ENCODE measurements at regions not wholly inside any gene's neighbourhood (a gene's known extent, or its start where the extent isn't known, plus 50 kb on each side); places are given as distances from the start of the nearest gene placed in this dataset.
A peak's percentile ranks its signal among the peaks of the same experiment; 100 is the strongest.
"Not testable (repeated sequence)": the region's sequence is repeated elsewhere in the genome, so short reads cannot be mapped to it uniquely, and the experiment has no call there.

GRCh38 chr16:80258407-80258806 lies 282.4 kb upstream of the DYNLRB2 start:
- no peak for DNase-seq (ENCODE audit: low spot score)

DNA sequence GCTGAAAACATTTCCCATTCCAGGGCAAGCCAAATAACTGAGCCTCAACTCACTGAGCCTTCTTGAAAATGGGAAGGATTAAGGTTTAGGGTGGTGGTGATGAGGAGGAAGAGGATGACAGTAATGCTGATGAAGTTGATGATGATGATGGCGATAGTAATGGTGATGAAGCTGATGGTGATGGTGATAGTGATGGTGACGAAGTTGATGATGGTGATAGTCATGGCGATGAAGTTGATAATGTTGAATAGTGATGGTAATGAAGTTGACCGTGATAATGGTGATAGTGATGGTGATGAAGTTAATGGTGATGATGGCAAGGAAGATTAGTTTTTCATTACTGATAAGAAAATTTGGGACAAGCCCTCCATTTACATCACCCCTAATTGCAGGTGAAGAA lies 285.8 kb upstream of the DYNLRB2 start:
- no peak for DNase-seq (ENCODE audit: low spot score)

DNA sequence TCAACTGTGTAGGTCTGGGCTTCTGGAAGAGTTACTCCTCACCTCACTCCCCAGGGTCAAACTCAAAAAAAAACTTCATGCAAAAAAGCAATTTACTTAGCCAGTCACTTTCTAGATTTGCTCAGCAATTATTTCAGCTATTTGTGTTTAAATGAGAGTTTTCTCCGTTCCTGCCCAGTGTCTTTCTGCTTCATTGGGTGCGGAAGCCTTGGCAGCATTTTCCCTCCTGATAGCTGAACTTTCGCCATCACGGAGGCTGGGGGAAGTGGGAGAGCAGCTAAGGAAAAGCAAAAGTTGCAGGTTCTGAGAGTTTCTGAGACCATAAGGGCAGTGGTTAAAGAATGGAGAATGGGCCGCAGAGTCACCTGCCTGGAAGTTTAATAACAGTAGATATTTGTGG lies 287.1 kb upstream of the DYNLRB2 start:
- peak; percentile 19 for DNase-seq (ENCODE audit: low spot score)

GRCh38 chr16:80250381-80250780 lies 290.4 kb upstream of the DYNLRB2 start:
- no peak for DNase-seq (ENCODE audit: low spot score)

DNA sequence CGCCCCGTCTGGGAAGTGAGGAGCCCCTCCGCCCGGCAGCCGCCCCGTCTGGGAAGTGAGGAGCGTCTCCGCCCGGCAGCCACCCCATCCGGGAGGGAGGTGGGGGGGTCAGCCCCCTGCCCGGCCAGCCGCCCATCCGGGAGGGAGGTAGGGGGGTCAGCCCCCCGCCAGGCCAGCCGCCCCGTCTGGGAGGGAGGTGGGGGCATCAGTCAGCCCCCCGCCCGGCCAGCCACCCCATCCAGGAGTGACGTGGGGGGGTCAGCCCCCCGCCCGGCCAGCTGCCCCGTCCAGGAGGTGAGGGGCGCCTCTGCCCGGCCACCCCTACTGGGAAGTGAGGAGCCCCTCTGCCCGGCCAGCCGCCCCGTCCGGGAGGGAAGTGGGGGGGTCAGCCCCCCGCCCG lies 297.5 kb upstream of the DYNLRB2 start:
- not testable (repeated sequence) for DNase-seq (ENCODE audit: low spot score)

GRCh38 chr16:80242279-80242678 lies 298.5 kb upstream of the DYNLRB2 start:
- not testable (repeated sequence) for DNase-seq (ENCODE audit: low spot score)

GRCh38 chr16:80233097-80233835 lies 307.5 kb upstream of the DYNLRB2 start:
- no peak for DNase-seq (ENCODE audit: low spot score)

- no peak for DNase-seq (ENCODE audit: low spot score)
These were observed 308.9 kb upstream of the DYNLRB2 start for GRCh38 chr16:80231888-80232287.

DNA sequence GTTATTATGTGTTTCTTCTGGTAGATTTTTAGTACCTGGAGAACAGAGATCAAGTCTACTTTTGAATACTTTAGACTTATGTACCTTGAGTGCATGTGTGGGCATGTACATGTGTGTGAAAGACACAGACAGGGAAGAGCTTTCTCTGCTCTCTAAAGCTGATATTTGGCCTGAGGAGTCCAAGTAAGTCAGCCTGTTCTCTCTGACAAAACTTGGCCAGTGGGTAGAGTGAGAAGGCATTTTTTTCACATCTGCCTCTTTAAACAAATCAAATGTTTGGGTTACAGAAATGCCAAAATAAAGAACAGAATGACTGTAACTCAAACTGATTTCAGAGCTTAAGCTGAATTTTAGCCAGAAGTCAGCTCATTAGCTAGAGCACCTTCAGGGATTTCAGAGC lies 309.7 kb upstream of the DYNLRB2 start:
- DNase-seq (ENCODE audit: low spot score): no peak

GRCh38 chr16:80230328-80231120 lies 310.3 kb upstream of the DYNLRB2 start:
- no peak for DNase-seq (ENCODE audit: low spot score)

DNA sequence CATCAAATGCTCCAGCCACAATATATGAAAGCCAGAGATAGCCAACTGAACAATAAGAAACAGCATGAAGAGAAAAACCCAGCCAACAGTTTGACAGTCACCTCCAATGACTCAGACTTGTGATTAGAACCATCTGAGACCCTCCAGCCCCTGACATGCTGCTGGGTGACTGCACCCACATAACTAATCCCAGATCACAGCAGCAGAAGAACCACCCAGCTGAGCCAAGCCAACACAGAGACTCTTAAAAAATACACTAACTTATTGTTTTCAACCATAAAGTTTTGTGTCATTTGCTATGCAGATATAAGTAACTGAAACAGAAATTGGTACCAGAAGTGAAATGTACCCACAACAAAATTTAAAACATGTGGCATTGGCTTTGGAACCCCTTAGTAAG lies 314.3 kb upstream of the DYNLRB2 start:
- no peak for DNase-seq (ENCODE audit: low spot score)

DNA sequence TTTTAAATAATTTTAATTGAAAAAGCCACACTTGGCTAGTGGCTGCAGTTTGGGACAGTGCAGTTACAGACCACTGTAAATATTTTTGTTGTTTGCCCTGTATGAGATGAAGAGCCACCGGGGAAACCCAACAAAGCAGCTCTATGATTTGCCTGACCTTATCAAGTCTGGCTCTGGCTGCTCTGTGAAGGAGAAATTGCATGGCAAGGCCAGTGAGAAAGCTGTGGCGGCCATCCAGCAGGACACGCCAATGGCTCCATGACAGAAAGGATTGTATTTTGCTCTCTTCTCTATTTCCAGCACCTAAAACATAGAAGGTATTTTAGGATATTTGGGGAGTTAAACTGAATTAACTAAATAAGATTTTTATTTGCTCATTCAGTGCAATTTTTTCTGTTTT lies 330.0 kb upstream of the DYNLRB2 start:
- DNase-seq (ENCODE audit: low spot score): no peak

GRCh38 chr16:80208743-80209142 lies 332.1 kb upstream of the DYNLRB2 start:
- DNase-seq (ENCODE audit: low spot score): no peak

- no peak for DNase-seq (ENCODE audit: low spot score)
These were observed 332.8 kb upstream of the DYNLRB2 start for GRCh38 chr16:80208015-80208414.

- DNase-seq (ENCODE audit: low spot score): no peak
These were observed 337.0 kb upstream of the DYNLRB2 start for GRCh38 chr16:80203821-80204220.

GRCh38 chr16:80202831-80203413 lies 337.9 kb upstream of the DYNLRB2 start:
- DNase-seq (ENCODE audit: low spot score): no peak

- DNase-seq (ENCODE audit: low spot score): no peak
These were observed 340.7 kb upstream of the DYNLRB2 start for GRCh38 chr16:80200079-80200478.

DNA sequence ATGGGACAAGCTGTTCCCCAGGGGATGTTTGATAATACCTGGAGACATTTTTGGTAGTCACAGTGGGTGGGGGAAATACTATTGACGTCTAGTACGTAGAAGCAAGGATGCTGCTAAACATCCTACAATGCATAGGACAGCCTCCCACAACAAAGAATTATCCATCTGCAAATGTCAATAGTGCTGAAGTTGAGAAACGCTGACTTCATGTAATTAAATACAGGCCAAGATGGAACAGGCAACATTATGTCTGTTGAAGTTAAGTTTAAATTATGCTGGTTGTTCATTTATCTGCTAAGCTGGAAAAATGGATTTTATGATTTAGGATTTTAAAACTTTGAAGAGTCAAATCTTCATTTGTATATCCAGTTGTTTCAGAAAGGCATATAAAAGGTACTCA lies 341.2 kb upstream of the DYNLRB2 start:
- no peak for DNase-seq (ENCODE audit: low spot score)

- DNase-seq (ENCODE audit: low spot score): no peak
These were observed 342.2 kb upstream of the DYNLRB2 start for GRCh38 chr16:80198311-80199299.

DNA sequence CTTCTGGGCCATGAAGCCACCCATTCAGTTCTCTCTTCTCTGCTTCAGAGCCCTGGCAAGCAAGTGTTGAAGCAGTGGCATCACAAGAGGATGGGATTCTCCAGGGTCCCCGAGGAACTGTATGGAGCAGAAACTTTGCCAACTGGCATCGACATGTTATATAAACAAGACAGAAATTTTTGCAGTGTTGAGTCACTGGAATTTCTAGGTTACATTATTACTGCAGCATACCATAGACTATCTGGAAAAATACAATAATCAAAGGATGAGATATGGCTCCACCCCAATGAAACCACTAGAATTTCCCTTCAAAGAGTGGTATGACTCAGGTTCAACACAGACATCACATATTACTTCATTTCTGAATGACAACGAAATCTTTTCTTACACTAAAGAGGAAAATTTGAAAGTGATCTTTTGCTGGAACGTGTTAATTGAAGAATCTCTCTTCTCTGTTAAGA lies 343.0 kb upstream of the DYNLRB2 start:
- DNase-seq (ENCODE audit: low spot score): no peak

DNA sequence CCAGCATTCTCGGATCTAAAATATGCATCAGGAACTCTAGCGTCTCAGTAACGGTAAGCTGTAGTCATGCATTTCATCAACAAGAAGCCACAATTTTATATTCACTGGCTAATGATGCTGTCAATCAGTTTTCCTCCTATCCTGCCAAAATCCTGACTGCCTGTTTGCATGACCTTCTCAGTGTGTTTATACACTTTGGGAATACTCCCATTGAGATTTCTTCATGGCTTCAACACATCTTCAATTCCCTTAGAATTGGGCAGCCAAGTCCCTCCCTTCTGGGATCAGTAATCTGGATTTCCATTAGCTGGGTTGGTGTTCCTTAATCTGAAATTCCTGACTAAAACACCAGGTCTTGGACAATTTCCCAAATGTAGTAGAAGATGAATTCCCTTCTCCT lies 348.9 kb upstream of the DYNLRB2 start:
- no peak for DNase-seq (ENCODE audit: low spot score)
